Karpas-422 (cell line): ENCODE measurements at regions not wholly inside any gene's neighbourhood (a gene's known extent, or its start where the extent isn't known, plus 50 kb on each side); places are given as distances from the start of the nearest gene placed in this dataset.

Experiments used
- DNase-seq: peaks from one replicate; pipeline ENCODE4 v3.0.0-alpha.2; 2015
- H2AFZ ChIP-seq: fragments of 200-600 bp; sonication (generic); 2 replicates; pipeline ENCODE4 v1.6.1; 2014; ENCODE audit warnings: antibody characterized with exemption, low read length, mixed read lengths
- H3K27ac ChIP-seq: fragments of 200-600 bp; sonication (generic); 2 replicates; pipeline ENCODE4 v1.5.1; 2014; ENCODE audit warnings: mild to moderate bottlenecking, low read length, moderate library complexity
- H3K27me3 ChIP-seq: fragments of 200-600 bp; sonication (generic); 2 replicates; pipeline ENCODE4 v1.6.1; 2014; ENCODE audit warnings: low read length, mixed read lengths
- H3K36me3 ChIP-seq: fragments of 200-600 bp; sonication (generic); 2 replicates; pipeline ENCODE4 v1.6.1; 2014; ENCODE audit warnings: low read length, mixed read lengths; ENCODE audit not compliant: insufficient read depth
- H3K4me1 ChIP-seq: fragments of 200-600 bp; sonication (generic); 2 replicates; pipeline ENCODE4 v1.6.1; 2014; ENCODE audit warnings: mild to moderate bottlenecking, low read length, mixed read lengths
- H3K4me2 ChIP-seq: fragments of 200-600 bp; sonication (generic); 2 replicates; pipeline ENCODE4 v1.6.1; 2014; ENCODE audit warnings: low read length, low read depth, mild to moderate bottlenecking; ENCODE audit not compliant: poor library complexity, severe bottlenecking
- H3K4me3 ChIP-seq: fragments of 200-600 bp; sonication (generic); 2 replicates; pipeline ENCODE4 v1.5.1; 2014; ENCODE audit warnings: mild to moderate bottlenecking, antibody characterized with exemption, low read length, mixed read lengths
- H3K79me2 ChIP-seq: fragments of 200-600 bp; sonication (generic); 2 replicates; pipeline ENCODE4 v1.6.1; 2014; ENCODE audit warnings: mild to moderate bottlenecking, low read length, mixed read lengths
- H3K9ac ChIP-seq: fragments of 200-600 bp; sonication (generic); 2 replicates; pipeline ENCODE4 v1.6.0; 2014; ENCODE audit warnings: low read length
- H3K9me2 ChIP-seq: fragments of 200-600 bp; sonication (generic), shearing (Covaris generic); replicated peaks from 2 replicates; pipeline ENCODE4 v1.6.0; 2014; ENCODE audit warnings: mild to moderate bottlenecking, low read length, moderate library complexity; ENCODE audit not compliant: insufficient read depth
- H3K9me3 ChIP-seq: fragments of 300-700, 200-600 bp; sonication (generic); 2 replicates; pipeline ENCODE4 v1.6.1; 2014; ENCODE audit warnings: low read length, mixed read lengths
- H4K20me1 ChIP-seq: fragments of 200-600 bp; sonication (generic); 2 replicates; pipeline ENCODE4 v1.6.1; 2014; ENCODE audit warnings: mild to moderate bottlenecking, antibody characterized with exemption, low read length, low read depth; ENCODE audit not compliant: insufficient read depth

- H3K9me2 ChIP-seq, result no peaks in the 10 kb centered on the region
- no peak overlapping the region for H2AFZ ChIP-seq
- H3K9me3 ChIP-seq, result no peaks in the 10 kb centered on the region
- H4K20me1 ChIP-seq, result no peaks in the 10 kb centered on the region
- no peak overlapping the region for H3K27ac ChIP-seq
- no peaks in the 10 kb centered on the region for H3K27me3 ChIP-seq
- no peak overlapping the region for H3K4me3 ChIP-seq
- H3K4me2 ChIP-seq, result no peak overlapping the region
- H3K9ac ChIP-seq, result no peak overlapping the region
- H3K36me3 ChIP-seq, result no peaks in the 10 kb centered on the region
- no peak for DNase-seq
- no peaks in the 10 kb centered on the region for H3K79me2 ChIP-seq
- H3K4me1 ChIP-seq, result no peaks in the 10 kb centered on the region
These were observed 293.6 kb downstream of the RMST start for GRCh38 chr12:97756066-97756666.

GRCh38 chr12:97756741-97757140 is 294.1 kb downstream of the RMST start:
- Histone ChIP-seq H3K79me2 (no peaks in the 10 kb centered on the region), H3K9ac (no peak overlapping the region), H3K27me3 (no peaks in the 10 kb centered on the region), H3K27ac (no peak overlapping the region), H3K36me3 (no peaks in the 10 kb centered on the region), H3K9me2 (no peaks in the 10 kb centered on the region), H4K20me1 (no peaks in the 10 kb centered on the region), H3K4me1 (no peaks in the 10 kb centered on the region), H3K4me3 (no peak overlapping the region), H2AFZ (no peak overlapping the region), H3K4me2 (no peak overlapping the region), H3K9me3 (no peaks in the 10 kb centered on the region)
- DNase-seq, result no peak

- no peak overlapping the region for H3K27ac ChIP-seq
- H3K4me3 ChIP-seq, result no peak overlapping the region
- no peaks in the 10 kb centered on the region for H3K4me1 ChIP-seq
- H3K4me2 ChIP-seq, result no peak overlapping the region
- no peaks in the 10 kb centered on the region for H3K36me3 ChIP-seq
- H3K27me3 ChIP-seq, result no peaks in the 10 kb centered on the region
- no peak overlapping the region for H3K9ac ChIP-seq
- H2AFZ ChIP-seq, result no peak overlapping the region
- DNase-seq, result no peak
- no peaks in the 10 kb centered on the region for H3K79me2 ChIP-seq
- no peaks in the 10 kb centered on the region for H3K9me2 ChIP-seq
- no peaks in the 10 kb centered on the region for H3K9me3 ChIP-seq
- H4K20me1 ChIP-seq, result no peaks in the 10 kb centered on the region
These were observed 295.0 kb downstream of the RMST start for GRCh38 chr12:97757481-97758193.

GRCh38 chr12:97758194-97758501 is 295.5 kb downstream of the RMST start:
- Histone ChIP-seq H4K20me1 (no peaks in the 10 kb centered on the region), H3K79me2 (no peaks in the 10 kb centered on the region), H3K9ac (no peak overlapping the region), H3K9me3 (no peaks in the 10 kb centered on the region), H2AFZ (no peak overlapping the region), H3K4me2 (no peak overlapping the region), H3K9me2 (no peaks in the 10 kb centered on the region), H3K27me3 (no peaks in the 10 kb centered on the region), H3K27ac (no peak overlapping the region), H3K4me3 (no peak overlapping the region), H3K36me3 (no peaks in the 10 kb centered on the region), H3K4me1 (no peaks in the 10 kb centered on the region)
- DNase-seq, result no peak

GRCh38 chr12:97758586-97758985 is 296.0 kb downstream of the RMST start:
- Histone ChIP-seq H2AFZ (no peak overlapping the region), H3K9me2 (no peaks in the 10 kb centered on the region), H4K20me1 (no peaks in the 10 kb centered on the region), H3K9me3 (no peaks in the 10 kb centered on the region), H3K79me2 (no peaks in the 10 kb centered on the region), H3K4me1 (no peaks in the 10 kb centered on the region), H3K4me3 (no peak overlapping the region), H3K27me3 (no peaks in the 10 kb centered on the region), H3K4me2 (no peak overlapping the region), H3K9ac (no peak overlapping the region), H3K27ac (no peak overlapping the region), H3K36me3 (no peaks in the 10 kb centered on the region)
- no peak for DNase-seq

- Histone ChIP-seq H3K9me2 (no peaks in the 10 kb centered on the region), H3K9me3 (no peaks in the 10 kb centered on the region), H4K20me1 (no peaks in the 10 kb centered on the region), H3K9ac (no peak overlapping the region), H3K4me2 (no peak overlapping the region), H3K27me3 (no peaks in the 10 kb centered on the region), H3K27ac (no peak overlapping the region), H3K79me2 (no peaks in the 10 kb centered on the region), H3K4me1 (no peaks in the 10 kb centered on the region), H2AFZ (no peak overlapping the region), H3K36me3 (no peaks in the 10 kb centered on the region), H3K4me3 (no peak overlapping the region)
- DNase-seq, result no peak
These were observed 298.0 kb downstream of the RMST start for GRCh38 chr12:97760601-97761000.

- no peak for DNase-seq
- Histone ChIP-seq H3K4me1 (no peaks in the 10 kb centered on the region), H3K4me2 (no peak overlapping the region), H3K27ac (no peak overlapping the region), H3K9ac (no peak overlapping the region), H3K9me2 (no peaks in the 10 kb centered on the region), H3K9me3 (no peaks in the 10 kb centered on the region), H3K4me3 (no peak overlapping the region), H2AFZ (no peak overlapping the region), H3K79me2 (no peaks in the 10 kb centered on the region), H3K27me3 (no peaks in the 10 kb centered on the region), H3K36me3 (no peaks in the 10 kb centered on the region), H4K20me1 (no peaks in the 10 kb centered on the region)
These were observed 300.5 kb downstream of the RMST start for GRCh38 chr12:97763113-97763512.

GRCh38 chr12:97764700-97765099 is 302.1 kb downstream of the RMST start:
- no peak overlapping the region for H3K4me3 ChIP-seq
- no peaks in the 10 kb centered on the region for H3K9me3 ChIP-seq
- no peak overlapping the region for H3K27ac ChIP-seq
- H3K36me3 ChIP-seq, result no peaks in the 10 kb centered on the region
- H3K9ac ChIP-seq, result no peak overlapping the region
- H2AFZ ChIP-seq, result no peak overlapping the region
- no peaks in the 10 kb centered on the region for H3K9me2 ChIP-seq
- H3K79me2 ChIP-seq, result no peaks in the 10 kb centered on the region
- no peaks in the 10 kb centered on the region for H3K4me1 ChIP-seq
- DNase-seq, result no peak
- H3K27me3 ChIP-seq, result no peaks in the 10 kb centered on the region
- H4K20me1 ChIP-seq, result no peaks in the 10 kb centered on the region
- no peak overlapping the region for H3K4me2 ChIP-seq
